ENCODE measurements at regions not wholly inside any gene's neighbourhood (a gene's known extent, or its start where the extent isn't known, plus 50 kb on each side); places are given as distances from the start of the nearest gene placed in this dataset.
"Not testable (repeated sequence)": the region's sequence is repeated elsewhere in the genome, so short reads cannot be mapped to it uniquely, and the experiment has no call there.

DNA sequence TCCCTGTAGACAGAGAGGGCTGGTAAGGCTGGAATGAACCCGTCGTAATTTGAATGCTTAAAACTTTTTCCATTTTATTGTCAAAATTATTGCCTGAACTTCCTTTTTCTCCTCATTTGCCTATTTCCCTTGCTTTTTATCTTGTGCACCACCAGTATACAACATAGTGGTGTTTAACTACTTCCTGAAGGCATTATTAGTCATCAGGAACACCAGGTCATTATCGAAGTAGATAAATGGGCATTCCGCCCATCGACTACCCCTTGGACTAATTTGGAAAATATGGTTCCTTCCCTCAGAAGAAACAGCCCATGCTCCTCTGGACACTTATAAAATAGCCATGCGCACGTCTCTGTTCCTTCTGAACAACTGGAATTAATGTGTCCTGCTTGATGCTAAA is 232.1 kb downstream of the TM9SF2 start:
- no peak for DNase-seq

DNA sequence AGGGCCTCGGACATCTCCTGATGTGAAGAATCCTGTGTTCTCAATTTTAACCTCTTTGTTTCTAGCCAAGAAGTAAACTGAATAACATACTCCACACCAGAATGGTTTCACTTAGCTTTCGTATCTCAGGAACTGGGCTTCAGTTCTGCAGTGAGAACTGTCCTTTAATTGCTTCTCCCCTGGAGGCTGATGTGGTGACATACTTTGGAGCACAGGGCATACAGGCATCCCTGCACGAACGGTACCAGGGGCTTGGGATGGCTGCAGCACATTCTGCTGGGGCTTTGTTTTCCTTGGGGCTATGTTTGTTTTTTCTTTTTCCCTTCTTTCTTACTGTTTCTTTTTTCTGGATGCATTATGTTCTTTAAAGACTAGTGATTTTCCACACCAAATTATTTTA is 230.5 kb downstream of the TM9SF2 start:
- DNase-seq, result no peak

DNA sequence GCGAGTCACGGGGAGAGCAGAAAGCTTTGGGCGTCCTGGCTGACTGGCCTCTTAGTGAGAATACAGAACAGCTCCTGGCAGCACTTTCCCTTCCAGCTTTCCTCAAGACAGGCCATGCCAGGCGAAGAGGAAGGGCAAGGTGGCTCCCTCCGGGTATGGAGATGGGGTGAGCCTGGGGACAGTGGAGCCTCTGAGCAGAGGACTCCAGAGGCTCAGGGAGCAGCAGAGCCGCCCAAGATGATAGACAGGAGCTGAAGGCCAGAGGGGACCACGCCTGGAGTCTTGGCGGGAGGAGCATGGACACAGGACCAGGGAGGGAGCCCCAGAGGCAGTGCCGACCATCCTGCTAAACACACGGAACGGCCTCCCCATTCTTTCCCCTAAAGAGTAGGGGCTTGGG is 229.1 kb downstream of the TM9SF2 start:
- DNase-seq, result no peak

DNA sequence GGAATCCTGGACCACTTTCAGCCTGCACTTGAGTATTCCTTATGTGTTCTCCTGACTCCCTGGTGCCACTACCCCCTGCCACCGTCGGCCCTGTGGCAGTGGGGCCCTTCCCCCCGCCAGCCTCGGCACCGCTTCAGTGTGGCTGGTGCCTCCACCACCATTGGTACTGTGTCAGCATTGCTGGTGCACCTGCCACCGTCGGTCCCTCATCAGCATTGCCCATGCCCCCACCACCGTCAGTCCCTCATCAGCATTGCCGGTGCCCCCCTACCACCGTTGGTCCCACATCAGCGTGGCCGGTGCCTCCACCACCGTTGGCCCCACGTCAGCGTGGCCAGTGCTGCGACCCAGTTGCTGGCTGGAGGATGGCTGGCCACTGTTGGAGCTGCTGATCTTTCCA is 228.5 kb downstream of the TM9SF2 start:
- no peak for DNase-seq

DNA sequence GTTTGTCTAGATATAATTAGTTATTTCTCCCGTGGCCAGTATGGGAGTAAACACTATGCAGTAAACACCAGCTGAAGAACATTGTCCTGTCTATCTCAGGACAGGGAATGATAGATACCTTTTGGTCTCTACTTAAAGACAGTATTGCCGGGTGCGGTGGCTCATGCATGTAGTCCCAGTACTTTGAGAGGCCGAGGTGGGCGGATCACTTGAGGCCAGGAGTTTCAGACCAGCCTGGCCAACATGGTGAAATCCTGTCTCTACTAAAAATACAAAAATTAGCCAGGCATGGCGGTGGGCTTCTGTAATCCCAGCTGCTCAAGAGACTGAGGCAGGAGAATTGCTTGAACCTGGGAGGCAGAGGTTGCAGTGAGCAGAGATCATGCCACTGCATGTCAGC is 226.4 kb downstream of the TM9SF2 start:
- not testable (repeated sequence) for DNase-seq

DNA sequence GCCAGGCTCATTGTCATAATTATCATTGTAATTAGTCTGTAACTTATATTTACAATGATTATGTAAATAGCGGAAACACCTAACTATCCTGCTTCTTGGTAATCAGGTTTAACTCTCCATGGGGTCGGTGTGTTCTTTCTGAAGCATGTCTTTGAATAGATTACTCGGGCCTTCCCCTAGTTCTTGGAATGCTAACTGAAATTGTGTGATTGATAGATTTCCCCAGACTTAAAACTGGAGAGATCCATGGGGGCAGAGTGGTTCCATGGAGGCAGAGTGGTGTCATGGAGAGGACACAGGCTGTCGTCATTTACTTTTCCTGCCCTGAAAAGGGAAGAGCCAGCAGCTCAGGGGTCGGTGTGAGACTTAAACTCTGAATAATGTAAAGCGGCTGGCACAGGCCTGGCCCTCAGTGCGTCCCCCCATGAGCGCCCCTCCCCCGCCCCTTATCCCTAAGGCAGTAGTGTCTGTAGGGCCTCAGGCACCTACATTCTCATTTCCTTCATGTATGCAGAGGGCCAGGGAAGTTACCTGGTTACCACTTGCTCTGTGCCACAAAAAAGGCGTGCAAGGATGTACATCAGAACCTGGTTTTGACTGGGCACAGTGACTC is 225.1 kb downstream of the TM9SF2 start:
- no peak for DNase-seq

DNA sequence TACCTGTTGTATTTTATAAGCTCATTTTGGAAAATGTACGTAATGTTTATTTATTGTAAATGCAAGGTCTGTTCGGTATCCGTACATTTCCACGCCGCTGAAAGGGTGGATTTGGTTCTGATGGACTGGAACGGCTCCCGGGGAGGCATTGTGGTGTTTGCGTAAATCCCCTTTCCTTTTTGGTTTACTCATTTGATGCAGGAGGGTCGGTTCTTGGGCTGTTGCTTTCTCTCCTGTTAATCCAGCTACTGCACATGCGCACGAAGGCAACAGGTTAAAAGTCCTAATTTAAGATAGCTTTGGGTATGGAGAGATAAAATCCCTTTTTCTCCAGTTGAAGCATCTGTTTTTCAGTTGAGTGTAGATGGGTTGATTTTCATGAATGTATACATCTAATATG is 224.4 kb downstream of the TM9SF2 start:
- DNase-seq, result no peak

DNA sequence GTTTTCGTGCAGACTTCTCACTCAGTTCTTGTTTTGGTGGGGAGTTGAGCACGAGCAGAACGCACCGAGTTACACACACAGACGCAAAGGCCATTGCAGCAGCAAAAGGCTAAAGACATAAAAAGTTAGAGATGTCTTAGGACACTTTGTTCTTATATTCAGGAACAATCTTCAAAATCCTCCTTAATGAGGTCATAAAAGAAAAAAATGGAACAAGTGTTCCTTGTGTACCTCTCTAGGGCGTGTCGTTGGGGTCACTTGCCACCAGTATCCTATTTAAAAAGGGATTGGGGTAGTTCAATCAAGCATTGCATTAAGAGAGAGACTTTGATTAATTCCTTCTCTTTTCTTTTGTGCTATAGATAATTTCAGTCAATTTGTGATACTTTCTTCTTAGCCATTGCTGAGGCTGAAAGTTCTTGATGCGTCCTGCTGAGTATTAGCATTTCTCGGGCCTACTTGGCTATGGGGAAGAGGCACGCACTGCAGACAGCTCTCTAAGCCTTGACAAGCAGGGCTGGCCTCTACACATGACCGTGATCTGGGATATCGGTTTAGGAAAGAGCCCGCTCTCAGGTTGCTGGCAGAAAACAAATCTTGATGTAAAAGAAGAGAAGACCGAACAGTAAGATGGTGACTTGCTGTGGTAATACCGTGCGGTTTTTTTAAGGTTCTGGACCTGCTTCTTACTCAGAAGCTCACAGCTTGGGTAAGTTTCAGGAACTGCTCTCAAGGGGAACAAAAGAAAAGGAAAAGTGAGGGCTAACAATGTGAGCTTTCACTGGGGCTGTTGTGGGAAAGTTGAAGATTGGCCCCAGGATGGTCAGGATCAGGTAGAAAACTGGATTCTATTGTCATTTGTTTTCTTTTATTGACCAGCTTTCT is 223.6 kb downstream of the TM9SF2 start:
- DNase-seq, result no peak

DNA sequence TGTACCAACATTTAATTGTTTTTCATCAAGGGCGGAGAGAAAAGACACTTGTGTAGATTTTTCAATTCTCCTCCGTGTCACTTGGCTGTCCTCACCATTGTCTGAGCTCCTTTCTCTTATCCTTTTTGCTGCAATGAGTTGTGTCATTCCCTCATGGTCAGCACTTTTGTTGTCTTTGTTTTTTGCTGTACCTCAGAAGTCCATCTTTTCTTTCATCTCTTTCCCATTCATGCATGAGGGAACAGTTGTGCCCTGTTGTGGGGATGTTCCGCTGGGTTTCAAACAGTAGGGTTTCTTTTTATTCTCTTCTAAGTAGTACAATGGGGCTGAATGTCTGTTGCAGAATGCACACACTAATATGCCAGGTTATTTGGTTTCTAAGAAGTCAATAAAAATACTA is 222.6 kb downstream of the TM9SF2 start:
- DNase-seq, result no peak

DNA sequence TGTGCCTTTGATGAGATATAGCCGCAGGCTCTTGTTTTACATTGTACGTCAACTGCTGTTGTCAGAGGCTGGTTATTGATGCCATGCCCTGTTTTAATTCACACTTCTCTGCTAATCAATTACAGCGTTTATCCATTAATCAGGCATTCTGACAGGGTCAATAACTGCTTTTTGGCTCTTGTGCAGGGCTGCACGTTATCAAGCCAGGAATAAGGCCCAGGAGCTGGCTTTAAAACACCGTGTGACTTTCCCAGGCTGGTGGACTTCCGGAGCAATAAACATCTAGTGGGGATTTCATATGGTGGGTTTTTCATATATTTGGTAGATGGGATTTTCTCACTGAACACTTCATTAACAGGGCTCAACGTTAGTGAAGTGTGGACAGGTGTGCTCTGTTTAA is 221.7 kb downstream of the TM9SF2 start:
- no peak for DNase-seq

DNA sequence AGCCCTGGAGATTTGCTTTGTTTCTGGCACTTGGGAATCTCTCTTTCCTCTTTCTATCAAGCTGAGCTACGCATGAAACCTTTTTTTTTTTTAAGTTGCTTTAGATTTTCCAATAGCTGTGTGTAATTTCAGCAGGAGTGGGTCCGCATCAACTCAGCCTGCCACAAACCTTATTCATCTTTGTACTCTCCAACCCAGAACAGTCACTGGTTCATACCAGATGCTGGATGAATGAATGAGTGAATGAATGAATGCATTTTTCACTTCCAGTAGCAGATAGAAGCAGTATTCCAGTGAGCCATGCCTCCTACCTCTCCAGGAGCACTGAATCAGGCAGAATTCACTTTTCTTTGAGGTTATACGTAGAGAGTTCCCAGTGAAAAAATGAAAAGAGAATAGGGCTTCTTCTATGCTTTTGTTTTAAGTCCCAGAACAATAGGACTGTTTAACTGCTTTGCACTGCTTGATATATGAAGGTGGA is 221.1 kb downstream of the TM9SF2 start:
- DNase-seq, result no peak

DNA sequence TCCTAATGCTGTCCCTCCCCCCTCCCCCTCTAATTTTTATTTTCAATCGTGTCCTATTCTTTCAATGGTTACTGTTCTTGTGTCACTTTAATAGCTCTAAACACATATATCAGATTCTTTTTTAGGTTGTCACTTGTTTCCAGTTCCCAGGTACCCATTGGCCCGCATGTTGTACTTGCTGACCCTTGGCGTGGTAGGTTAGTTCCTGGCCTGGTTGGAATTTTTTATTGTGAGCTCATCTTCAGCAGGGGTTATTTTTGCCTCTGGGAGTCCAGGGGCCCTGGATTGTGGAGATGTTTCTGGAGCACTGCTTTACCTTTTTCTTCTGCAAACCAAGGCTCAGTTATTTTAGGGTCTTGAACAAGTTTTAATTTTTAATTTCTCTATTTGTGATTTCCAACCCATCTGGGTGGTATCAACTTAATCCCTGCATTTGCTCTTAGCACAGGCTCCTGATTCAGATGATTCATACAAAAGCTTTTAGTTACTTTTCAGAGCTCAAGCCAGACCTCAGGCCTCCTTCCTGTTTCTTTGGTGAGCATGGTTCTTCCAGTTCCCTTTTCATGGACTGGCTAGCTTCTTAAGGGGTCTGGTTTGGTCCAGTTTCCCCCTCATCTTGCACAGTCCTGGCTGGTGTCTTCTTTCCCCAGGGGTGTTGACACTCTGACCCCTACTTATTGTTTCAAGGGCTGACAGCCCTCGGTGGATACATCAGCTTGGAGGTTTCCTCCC is 220.5 kb downstream of the TM9SF2 start:
- no peak for DNase-seq

DNA sequence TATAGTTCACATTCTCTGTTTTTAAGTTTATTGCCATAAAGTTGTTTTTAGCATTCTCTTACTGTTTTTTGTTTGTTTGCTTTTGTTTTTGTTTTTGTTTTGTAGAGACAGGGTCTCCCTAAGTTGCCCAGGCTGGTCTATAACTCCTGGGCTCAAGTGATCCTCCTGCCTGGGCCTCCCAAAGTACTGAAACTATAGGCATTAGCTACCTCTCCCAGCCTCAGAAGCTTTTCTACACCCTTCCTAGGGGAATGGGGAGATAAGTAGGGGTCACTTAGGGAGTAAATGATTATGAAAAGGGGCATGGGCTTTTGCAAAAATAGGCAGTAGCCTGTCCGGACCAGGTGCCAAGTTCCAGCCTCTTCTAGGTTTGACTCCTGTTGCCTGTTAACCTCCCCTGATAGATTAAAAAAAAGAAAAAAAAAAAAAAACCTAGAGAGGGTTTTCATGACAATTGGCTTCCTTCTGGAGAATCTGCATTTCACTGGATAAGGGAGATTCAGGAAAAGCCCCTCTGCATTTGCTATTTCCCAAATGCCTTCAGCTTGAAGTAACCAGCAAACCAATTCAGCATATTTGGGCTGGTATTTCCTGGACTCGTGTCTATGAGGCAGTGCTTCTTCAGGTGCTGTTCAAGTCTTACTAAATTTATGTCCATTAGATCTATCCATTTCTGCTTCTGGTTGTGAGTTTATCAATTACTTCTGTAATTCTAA is 216.8 kb downstream of the TM9SF2 start:
- DNase-seq, result no peak

DNA sequence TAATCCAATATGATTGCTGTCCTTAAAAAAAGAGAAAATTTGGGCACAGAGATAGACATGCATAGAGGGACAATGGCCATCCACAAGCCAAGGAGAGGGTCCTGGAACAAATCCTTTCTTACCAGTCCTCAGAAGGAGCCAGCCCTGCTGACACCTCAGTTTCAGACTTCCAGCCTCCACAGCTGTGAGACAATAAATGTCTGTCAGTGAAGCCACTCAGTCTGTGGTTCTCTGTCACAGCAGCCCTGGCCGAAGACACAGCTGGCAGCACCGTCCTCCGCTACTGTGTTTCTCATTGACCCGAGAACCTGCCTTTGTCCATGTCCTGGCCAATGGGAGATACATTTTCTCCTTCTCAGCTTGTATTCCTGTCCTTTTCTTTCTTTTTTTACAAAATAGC is 207.9 kb downstream of the TM9SF2 start:
- DNase-seq, result no peak

DNA sequence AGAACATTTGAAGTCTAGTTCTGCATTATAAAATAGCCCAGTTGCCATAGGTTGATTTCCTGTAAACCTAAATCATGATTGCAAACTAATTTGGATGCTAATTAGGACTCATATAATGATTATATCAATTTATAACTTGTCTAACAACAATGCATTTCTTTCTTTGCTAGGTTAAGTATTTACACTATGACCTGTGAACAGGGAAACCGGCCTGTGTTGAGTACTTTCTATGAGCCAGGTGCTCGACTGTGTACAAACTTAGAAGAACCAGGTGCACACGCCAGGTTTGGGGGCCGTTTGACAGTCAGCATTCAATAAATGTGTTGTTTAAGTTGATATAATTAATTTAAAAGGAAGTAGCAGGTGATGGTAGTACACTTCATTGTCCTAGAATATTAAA is 203.1 kb downstream of the TM9SF2 start:
- no peak for DNase-seq

DNA sequence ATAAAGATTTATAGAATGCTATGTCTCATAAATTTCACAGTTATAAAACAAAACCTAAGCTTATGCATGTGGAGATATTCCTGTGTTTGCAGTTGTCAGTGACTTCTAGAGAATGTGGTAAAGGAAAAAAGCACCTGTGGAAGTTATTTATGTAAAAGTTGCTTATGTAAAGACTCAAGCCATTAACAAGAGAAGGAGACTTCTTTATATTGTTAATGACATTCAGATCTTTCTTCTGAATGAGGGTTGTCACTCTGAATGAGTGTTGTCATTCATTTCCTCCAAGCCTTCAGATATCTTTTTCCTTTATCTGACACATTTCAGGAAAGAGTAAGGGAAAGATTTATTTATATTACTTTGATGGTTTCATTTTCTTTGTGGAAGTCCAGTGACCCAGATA is 202.6 kb downstream of the TM9SF2 start:
- no peak for DNase-seq

DNA sequence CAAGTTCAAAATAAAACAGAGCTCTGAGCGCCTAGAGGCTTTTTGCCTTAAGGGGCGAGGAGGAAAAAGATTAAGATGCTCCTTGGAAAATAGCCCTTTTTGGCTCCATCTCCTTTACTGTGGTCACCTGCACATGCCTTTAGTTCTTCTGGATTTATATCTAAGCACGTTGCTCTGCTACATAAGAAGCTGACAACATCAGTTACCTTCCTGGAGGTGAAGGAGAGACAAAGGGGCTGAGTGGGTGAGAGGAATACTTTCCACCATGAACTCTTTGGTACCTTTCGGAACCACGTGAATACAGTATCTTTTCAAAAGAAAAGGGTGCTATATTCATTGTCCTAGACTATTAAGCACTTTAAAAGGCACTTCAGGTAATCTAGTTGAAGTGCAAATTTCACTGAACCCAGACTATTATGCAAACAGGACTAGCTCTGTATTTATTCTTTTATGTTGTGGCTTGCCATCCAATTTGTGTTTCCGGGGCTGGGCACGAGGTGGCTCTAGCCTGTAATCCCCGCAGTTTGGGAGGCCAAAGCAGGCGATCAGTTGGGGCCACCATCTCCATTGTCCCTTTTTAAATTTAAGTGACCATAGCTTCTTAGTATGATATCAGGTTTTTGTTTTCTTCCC is 201.5 kb downstream of the TM9SF2 start:
- no peak for DNase-seq

DNA sequence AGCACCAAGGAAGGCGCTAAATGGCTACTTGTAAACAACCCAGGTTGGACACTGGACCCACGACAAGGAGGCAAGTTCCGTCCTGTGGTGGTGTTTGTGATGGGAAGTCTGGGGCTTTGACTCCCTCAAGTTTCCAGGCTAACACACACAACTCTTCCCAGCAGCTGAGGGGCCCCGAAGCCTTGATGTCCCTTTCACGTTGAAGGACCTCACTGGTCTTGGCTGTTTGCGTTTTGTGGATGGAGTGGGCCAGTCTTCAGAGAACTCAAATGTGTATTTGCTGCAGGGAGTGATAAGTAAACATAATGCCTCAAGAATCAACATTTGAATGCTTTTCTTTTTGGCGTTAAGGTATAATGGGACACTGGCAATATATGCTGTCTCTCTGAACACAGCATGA is 199.2 kb downstream of the TM9SF2 start:
- DNase-seq, result no peak

DNA sequence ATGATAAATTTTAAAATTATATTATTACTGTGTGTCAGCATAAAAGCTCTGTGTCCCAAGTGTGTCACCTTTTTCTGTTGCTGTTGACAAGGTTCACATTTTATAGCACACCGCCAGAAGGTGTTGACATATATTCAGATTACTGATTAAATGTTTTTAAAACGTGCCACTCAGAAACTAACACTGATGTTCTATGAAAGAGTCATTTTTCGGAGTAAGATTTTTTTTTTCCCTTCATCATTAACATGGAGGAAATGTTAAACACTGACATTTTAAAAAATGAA is 197.5 kb downstream of the TM9SF2 start:
- no peak for DNase-seq

DNA sequence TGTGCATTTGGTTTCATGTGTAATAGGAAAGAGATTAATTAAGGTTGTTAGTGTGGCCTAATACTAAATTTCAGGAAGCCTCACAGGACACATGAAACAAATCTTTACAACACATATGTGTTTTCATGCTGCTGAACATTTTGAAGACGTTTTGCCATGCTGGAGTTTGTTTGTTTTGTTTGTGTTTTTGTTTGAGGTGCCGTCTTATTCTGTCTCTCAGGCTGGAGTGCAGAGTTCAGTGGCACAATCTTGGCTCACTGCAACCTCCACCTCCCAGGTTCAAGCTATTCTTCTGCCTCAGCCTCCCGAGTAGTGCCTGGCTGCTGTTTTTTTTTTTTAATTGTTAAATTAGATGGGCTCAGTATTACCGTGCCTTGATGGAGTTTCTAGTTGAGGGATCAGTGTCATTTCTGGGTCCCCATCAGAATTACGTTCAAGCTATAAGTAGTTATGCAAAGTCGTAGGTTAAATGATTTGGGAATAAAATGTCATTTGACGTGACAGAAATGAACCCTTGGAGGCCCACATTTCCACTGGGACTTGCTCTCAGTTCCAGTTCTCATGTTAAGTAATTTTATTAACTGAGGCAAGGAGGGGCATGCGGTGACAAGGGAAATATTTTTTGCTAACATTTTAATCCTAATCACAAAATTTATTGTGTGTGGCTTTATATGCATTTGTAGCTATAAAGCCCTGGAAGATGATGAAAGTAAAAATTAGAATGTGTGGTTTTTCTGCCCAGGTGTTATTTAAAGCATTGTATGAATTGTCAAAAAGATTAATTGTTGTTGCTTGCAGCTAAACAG is 196.9 kb downstream of the TM9SF2 start:
- DNase-seq, result no peak

DNA sequence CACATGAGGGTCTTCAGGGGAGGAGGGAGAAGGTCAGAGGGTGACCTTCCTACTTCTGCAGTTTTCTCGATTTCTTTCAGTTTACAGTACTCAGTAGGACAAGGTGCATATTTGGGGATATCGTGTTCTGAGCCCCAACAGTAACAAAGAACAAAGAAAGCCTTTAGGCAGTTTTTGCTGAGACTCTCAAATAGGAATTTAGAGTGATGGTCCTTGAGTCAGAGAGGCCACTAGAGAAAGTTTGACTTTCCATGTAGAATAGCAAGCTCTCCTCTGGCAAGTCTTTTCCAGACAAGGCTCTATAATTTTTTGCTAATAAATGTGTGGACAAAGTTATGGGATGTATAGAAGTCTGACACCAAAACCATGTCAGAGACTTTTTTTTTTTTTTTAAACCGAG is 194.6 kb downstream of the TM9SF2 start:
- no peak for DNase-seq

Measured in stimulated activated CD4-positive, alpha-beta T cell treated with anti-CD3 and anti-CD28 coated beads, Interleukin-4, amount 100 ng/mL, for 1 hour (primary cell).